CD4-positive, alpha-beta T cell treated with Interleukin-4 for 1 hour (primary cell): ENCODE measurements at regions not wholly inside any gene's neighbourhood (a gene's known extent, or its start where the extent isn't known, plus 50 kb on each side); places are given as distances from the start of the nearest gene placed in this dataset.

Source experiments
- DNase-seq, 2 donors: peaks; one replicate each; pipeline ENCODE4 v3.0.0-alpha.2; 2020 to 2022

- no peak for DNase-seq
These were observed 358.7 kb upstream of the TNP1 start for GRCh38 chr2:217218269-217219163.

- DNase-seq = no peak
These were observed 357.1 kb upstream of the TNP1 start for GRCh38 chr2:217216982-217217381.

GRCh38 chr2:217216316-217216715, 356.5 kb upstream of the TNP1 start:
- DNase-seq = no peak

GRCh38 chr2:217215877-217216276, 356.0 kb upstream of the TNP1 start:
- DNase-seq = no peak

- DNase-seq = no peak
These were observed 349.0 kb upstream of the TNP1 start for GRCh38 chr2:217208867-217209266.

- DNase-seq = no peak
These were observed 347.8 kb upstream of the TNP1 start for GRCh38 chr2:217207699-217208010.

- DNase-seq = no peak
These were observed 347.2 kb upstream of the TNP1 start for GRCh38 chr2:217206907-217207698.

GRCh38 chr2:217206016-217206725, 346.3 kb upstream of the TNP1 start:
- no peak for DNase-seq

GRCh38 chr2:217204358-217204757, 344.5 kb upstream of the TNP1 start:
- no peak for DNase-seq

- no peak for DNase-seq
These were observed 343.2 kb upstream of the TNP1 start for GRCh38 chr2:217203086-217203485.

GRCh38 chr2:217199255-217199630, 339.4 kb upstream of the TNP1 start:
- no peak for DNase-seq

- DNase-seq = no peak
These were observed 336.0 kb upstream of the TNP1 start for GRCh38 chr2:217195658-217196446.

- no peak for DNase-seq
These were observed 335.2 kb upstream of the TNP1 start for GRCh38 chr2:217195016-217195415.

- DNase-seq = no peak
These were observed 333.8 kb upstream of the TNP1 start for GRCh38 chr2:217193431-217194340.

GRCh38 chr2:217192366-217192765, 332.5 kb upstream of the TNP1 start:
- no peak for DNase-seq

GRCh38 chr2:217189747-217190146, 329.9 kb upstream of the TNP1 start:
- no peak for DNase-seq

GRCh38 chr2:217189131-217189530, 329.3 kb upstream of the TNP1 start:
- DNase-seq = no peak

- no peak for DNase-seq
These were observed 326.9 kb upstream of the TNP1 start for GRCh38 chr2:217186668-217187159.

- DNase-seq = no peak
These were observed 326.3 kb upstream of the TNP1 start for GRCh38 chr2:217186152-217186551.

GRCh38 chr2:217185265-217185995, 325.6 kb upstream of the TNP1 start:
- no peak for DNase-seq

- DNase-seq = no peak
These were observed 324.4 kb upstream of the TNP1 start for GRCh38 chr2:217184242-217184641.
